Thoracic aorta (tissue), 2 donors: ENCODE measurements at regions not wholly inside any gene's neighbourhood (a gene's known extent, or its start where the extent isn't known, plus 50 kb on each side); places are given as distances from the start of the nearest gene placed in this dataset.
"Not testable (repeated sequence)": the region's sequence is repeated elsewhere in the genome, so short reads cannot be mapped to it uniquely, and the experiment has no call there.

Experiments used
- ATAC-seq: fragments of 150-250 bp; one replicate; pipeline ENCODE4 v1.8.0; 2017; ENCODE audit warnings: low read depth; ENCODE audit not compliant: insufficient number of reproducible peaks, low FRiP score
- DNase-seq: peaks from one replicate; pipeline ENCODE4 v3.0.0-alpha.2; 2020; ENCODE audit warnings: low spot score
- H3K27ac ChIP-seq, 2 donors: fragments of 200-600 bp; sonication (generic); 1 replicate in 1 of 2; 2 replicates in 1 of 2; pipeline ENCODE4 v1.5.1; 2016; ENCODE audit warnings: mild to moderate bottlenecking in 2 of 2, moderate library complexity in 2 of 2
- H3K27me3 ChIP-seq: fragments of 200-600 bp; sonication (generic); replicated peaks from 2 replicates; pipeline ENCODE4 v1.6.0; 2016; ENCODE audit warnings: mild to moderate bottlenecking; ENCODE audit not compliant: insufficient read depth
- H3K36me3 ChIP-seq: fragments of 200-600 bp; sonication (generic); one replicate; pipeline ENCODE4 v1.5.1; 2016
- H3K4me1 ChIP-seq, 2 donors: fragments of 200-600 bp; sonication (generic); 1 replicate in 1 of 2; 2 replicates in 1 of 2; pipeline versions ENCODE4 v1.5.1 to v1.6.0; 2016; ENCODE audit warnings: low read depth in 2 of 2, mild to moderate bottlenecking in 1 of 2; ENCODE audit not compliant: control insufficient read depth in 1 of 2
- H3K4me3 ChIP-seq: fragments of 200-600 bp; sonication (generic); 2 replicates; pipeline ENCODE4 v1.5.1; 2016; ENCODE audit warnings: mild to moderate bottlenecking
- H3K9me3 ChIP-seq: fragments of 200-600 bp; sonication (generic); 2 replicates; pipeline ENCODE4 v1.5.1; 2016
- CTCF ChIP-seq: fragments of 200-600 bp; sonication (generic); IDR thresholded peaks from one replicate; pipeline ENCODE4 v1.5.1; 2019; ENCODE audit warnings: antibody characterized with exemption

- no peaks in the 10 kb centered on the region for H3K4me1 ChIP-seq
- TF ChIP-seq CTCF, result no peak
- no peak overlapping the region for H3K4me3 ChIP-seq
- H3K27me3 ChIP-seq, result no peaks in the 10 kb centered on the region
- ATAC-seq (no peak), DNase-seq (no peak)
- no peak overlapping the region for H3K27ac ChIP-seq
- no peaks in the 10 kb centered on the region for H3K36me3 ChIP-seq
- no peaks in the 10 kb centered on the region for H3K9me3 ChIP-seq
Measured at GRCh38 chr15:36156879-36157427, 422.5 kb upstream of the CDIN1 start.

GRCh38 chr15:36160351-36160750 is 419.1 kb upstream of the CDIN1 start:
- DNase-seq (no peak), ATAC-seq (no peak)
- no peaks in the 10 kb centered on the region for H3K9me3 ChIP-seq
- no peaks in the 10 kb centered on the region for H3K4me1 ChIP-seq
- H3K27ac ChIP-seq, result no peak overlapping the region
- no peaks in the 10 kb centered on the region for H3K36me3 ChIP-seq
- TF ChIP-seq CTCF, result no peak
- no peak overlapping the region for H3K4me3 ChIP-seq
- no peaks in the 10 kb centered on the region for H3K27me3 ChIP-seq

GRCh38 chr15:36161108-36161507 is 418.3 kb upstream of the CDIN1 start:
- no peaks in the 10 kb centered on the region for H3K4me1 ChIP-seq
- no peak for ATAC-seq

GRCh38 chr15:36161771-36162212 is 417.6 kb upstream of the CDIN1 start:
- Histone ChIP-seq H3K4me1 (no peaks in the 10 kb centered on the region), H3K9me3 (no peaks in the 10 kb centered on the region), H3K4me3 (no peak overlapping the region), H3K27ac (no peak overlapping the region), H3K36me3 (no peaks in the 10 kb centered on the region), H3K27me3 (no peaks in the 10 kb centered on the region)
- DNase-seq (no peak), ATAC-seq (no peak)
- TF ChIP-seq CTCF, result no peak

More at GRCh38 chr15:36161108-36161507, 418.3 kb upstream of the CDIN1 start:
- H3K27me3 ChIP-seq, result no peaks in the 10 kb centered on the region
- H3K27ac ChIP-seq, result no peak overlapping the region
- TF ChIP-seq CTCF, result no peak
- no peaks in the 10 kb centered on the region for H3K9me3 ChIP-seq
- H3K4me3 ChIP-seq, result no peak overlapping the region
- H3K36me3 ChIP-seq, result no peaks in the 10 kb centered on the region
- no peak for DNase-seq

- not testable (repeated sequence) for DNase-seq, H3K4me1 ChIP-seq, ATAC-seq, H3K27ac ChIP-seq, H3K36me3 ChIP-seq, H3K4me3 ChIP-seq, H3K9me3 ChIP-seq, H3K27me3 ChIP-seq
Measured at GRCh38 chr15:36163983-36164382, 415.4 kb upstream of the CDIN1 start.

GRCh38 chr15:36172955-36173354 is 406.5 kb upstream of the CDIN1 start:
- no peaks in the 10 kb centered on the region for H3K9me3 ChIP-seq
- no peak overlapping the region for H3K4me3 ChIP-seq
- no peaks in the 10 kb centered on the region for H3K36me3 ChIP-seq
- peaks cover 11 to 26% of the 10 kb centered on the region in 2 donors for H3K4me1 ChIP-seq
- TF ChIP-seq CTCF, result no peak
- no peak for ATAC-seq
- DNase-seq, result no peak
- no peak overlapping the region for H3K27ac ChIP-seq
- H3K27me3 ChIP-seq, result no peaks in the 10 kb centered on the region
